ENCODE measurements at regions not wholly inside any gene's neighbourhood (a gene's known extent, or its start where the extent isn't known, plus 50 kb on each side); places are given as distances from the start of the nearest gene placed in this dataset.

GRCh38 chr15:81643771-81644170 is 269.8 kb upstream of the TMC3 start (continued):
- TF ChIP-seq E2F8 (IDR thresholded peaks at IDR 0.05; ENCODE audit: low read depth, partially characterized antibody) (no peak), C11orf30 (IDR thresholded peaks at IDR 0.05; ENCODE audit: low read depth) (peak; percentile 88), XRCC3 (IDR thresholded peaks at IDR 0.05) (no peak), EGR1 (conservative IDR thresholded peaks at IDR 0.05) (no peak), E2F3 (CRISPR knock-in tag; IDR thresholded peaks at IDR 0.05) (no peak), SP1 (CRISPR knock-in tag; IDR thresholded peaks at IDR 0.05) (no peak), MAFK (IDR thresholded peaks at IDR 0.05; ENCODE audit: low read length) (peak; percentile 94), ZNF316 (IDR thresholded peaks at IDR 0.05) (peak; percentile 92), MCM3 (IDR thresholded peaks at IDR 0.05) (no peak), LEF1 (IDR thresholded peaks at IDR 0.05) (no peak), ARID3B (CRISPR knock-in tag; IDR thresholded peaks at IDR 0.05; ENCODE audit: borderline replicate concordance) (no peak), ZNF436 (CRISPR knock-in tag; IDR thresholded peaks at IDR 0.05) (no peak), YBX1 (IDR thresholded peaks at IDR 0.05) (no peak), PURB (CRISPR knock-in tag; IDR thresholded peaks at IDR 0.05; ENCODE audit: low read depth) (no peak), MAFF (IDR thresholded peaks at IDR 0.05; ENCODE audit: low read length) (peak; percentile 89), CREM (IDR thresholded peaks at IDR 0.05; ENCODE audit: low read depth) (no peak), NR3C1 (CRISPR knock-in tag; IDR thresholded peaks at IDR 0.05) (no peak), ZMIZ1 (IDR thresholded peaks at IDR 0.05; ENCODE audit: low read depth in 2 of 2, low read length in 2 of 2) (no peak), E2F4 (CRISPR knock-in tag; IDR thresholded peaks at IDR 0.05; ENCODE audit: low read depth) (no peak), ASH1L (IDR thresholded peaks at IDR 0.05; ENCODE audit: borderline replicate concordance, low read depth, partially characterized antibody) (no peak), THAP12 (CRISPR knock-in tag; IDR thresholded peaks at IDR 0.05) (no peak)
